SHP77 (cell line): ENCODE measurements at regions not wholly inside any gene's neighbourhood (a gene's known extent, or its start where the extent isn't known, plus 50 kb on each side); places are given as distances from the start of the nearest gene placed in this dataset.
"Not testable (repeated sequence)": the region's sequence is repeated elsewhere in the genome, so short reads cannot be mapped to it uniquely, and the experiment has no call there.

Experiments
- DNase-seq, 2 experiments: peaks; one replicate each; lab custom pipeline; 2025; lab: John Stamatoyannopoulos, UW

DNA sequence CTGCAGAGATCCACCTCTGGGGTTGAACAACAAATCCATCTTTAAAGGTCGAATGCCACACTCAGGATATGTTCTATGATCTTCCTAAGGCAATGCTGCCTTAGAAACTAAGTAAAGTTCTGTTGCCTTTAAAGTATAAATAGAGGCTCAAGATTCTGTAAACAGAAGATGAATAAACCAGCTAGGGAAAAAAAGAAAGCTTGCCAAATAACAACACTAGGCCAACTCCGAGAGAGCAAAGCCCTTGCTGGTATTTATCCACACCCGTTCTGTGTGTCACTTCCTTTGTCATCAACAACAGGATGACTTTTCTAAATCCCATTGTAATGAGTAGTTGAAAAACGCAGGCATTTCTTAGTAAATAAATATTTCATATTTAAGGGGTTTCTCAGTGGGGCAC, 330.0 kb upstream of the GLI3 start:
- no peak for DNase-seq

DNA sequence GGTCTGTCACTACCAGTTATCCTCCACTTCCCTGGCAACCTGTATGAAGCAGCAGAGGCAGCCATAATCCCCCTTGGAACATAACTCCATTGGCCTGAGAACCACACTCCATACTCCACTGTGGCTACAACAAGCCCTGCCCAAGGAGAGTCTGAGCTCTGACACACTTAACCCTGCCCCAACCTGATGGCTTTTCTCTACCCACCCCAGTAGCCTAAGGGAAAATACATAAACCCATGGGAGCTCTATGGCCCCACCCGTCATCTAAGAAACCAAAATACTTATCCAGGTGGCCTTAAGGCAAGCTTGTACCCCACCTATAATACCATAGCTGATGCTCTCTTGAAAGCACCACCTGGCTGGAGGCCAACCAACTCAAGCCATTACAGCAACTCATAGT, 324.8 kb upstream of the GLI3 start:
- DNase-seq = no peak

DNA sequence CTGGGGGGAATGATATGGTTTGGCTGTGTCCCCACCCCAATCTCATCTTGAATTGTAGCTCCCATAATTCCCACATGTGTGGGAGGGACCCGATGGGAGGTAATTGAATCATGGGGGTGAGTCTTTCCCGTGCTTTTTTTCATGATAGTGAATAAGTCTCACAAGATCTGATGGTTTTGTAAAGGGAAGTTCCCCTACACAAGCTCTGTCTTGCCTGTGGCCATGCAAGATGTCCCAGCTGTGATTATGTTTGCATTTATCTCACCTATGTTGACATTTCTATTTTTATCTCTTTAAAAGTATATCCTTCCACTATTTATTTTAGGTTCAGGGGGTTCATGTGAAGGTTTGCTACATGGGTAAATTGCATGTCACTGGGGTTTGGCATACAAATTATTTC, 323.9 kb upstream of the GLI3 start:
- DNase-seq = no peak

DNA sequence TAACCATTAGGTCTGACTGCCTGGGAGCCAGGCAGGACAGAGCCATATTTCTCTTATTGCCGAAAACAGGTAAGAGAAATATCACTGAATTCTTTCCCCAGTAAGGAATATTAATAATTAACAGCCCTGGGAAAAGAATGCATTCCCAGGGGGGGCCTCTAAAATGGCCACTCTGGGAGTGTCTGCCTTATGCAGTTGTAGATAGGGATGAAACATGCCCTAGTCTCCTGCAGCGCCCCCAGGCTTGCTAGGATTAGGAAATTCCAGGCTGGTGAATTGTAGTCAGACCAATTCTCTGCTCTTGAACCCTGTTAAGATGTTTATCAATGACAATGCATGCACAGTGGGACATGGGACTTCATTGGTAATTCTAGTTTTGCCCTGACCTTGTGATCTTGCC, 317.9 kb upstream of the GLI3 start:
- DNase-seq = not testable (repeated sequence)

DNA sequence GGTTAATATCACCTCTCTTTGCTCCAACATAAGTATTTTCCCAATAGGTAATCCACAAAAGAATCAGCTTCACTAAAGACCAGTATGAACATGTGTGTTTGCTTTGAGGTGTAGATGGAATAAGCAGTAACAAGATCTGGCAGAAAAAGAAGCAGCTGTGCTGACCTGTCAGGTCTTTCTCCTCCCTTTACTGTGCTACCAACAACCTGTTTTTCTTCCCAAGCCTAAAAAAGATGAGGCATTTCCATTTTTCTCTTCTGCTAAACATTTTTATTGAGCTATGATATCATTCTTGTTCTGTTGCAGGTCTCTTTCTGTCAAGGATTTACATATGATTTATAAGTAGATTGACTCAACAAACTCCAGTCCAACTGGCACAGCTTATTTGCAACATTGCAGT, 315.2 kb upstream of the GLI3 start:
- no peak for DNase-seq

DNA sequence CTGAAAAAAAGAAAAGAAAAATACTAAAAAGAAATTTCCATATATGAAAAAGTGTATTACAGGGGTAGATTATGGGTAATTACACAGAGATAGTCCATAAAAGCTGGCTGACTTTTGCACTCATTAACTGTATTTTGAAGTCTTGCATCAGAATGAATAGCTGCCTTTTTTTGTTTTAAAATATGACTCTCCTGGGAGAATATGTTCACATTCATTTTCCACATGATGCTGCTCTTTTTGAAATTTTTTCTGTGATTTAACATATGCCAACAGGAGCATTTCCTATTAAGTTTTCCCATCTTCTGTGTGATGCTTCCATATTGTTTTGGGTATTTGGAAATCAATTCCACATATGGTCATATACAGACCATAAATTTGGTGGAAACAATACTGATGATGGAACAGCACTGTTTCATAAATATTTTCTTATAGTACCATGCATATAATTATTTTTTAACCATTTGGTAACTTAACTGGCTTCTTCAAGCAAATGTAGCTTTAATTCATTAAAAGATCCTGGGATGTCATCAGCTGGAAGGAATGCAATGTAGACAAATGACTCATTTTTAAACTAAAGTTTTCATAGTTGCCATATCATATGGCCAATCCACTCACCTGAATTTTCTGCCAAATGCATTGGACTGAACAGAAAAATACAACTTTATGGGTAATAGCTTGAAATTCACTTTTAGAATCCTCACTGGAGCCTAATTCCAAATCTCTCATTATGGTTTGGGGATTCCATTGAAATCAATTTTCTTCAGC, 313.9 kb upstream of the GLI3 start:
- DNase-seq = no peak

DNA sequence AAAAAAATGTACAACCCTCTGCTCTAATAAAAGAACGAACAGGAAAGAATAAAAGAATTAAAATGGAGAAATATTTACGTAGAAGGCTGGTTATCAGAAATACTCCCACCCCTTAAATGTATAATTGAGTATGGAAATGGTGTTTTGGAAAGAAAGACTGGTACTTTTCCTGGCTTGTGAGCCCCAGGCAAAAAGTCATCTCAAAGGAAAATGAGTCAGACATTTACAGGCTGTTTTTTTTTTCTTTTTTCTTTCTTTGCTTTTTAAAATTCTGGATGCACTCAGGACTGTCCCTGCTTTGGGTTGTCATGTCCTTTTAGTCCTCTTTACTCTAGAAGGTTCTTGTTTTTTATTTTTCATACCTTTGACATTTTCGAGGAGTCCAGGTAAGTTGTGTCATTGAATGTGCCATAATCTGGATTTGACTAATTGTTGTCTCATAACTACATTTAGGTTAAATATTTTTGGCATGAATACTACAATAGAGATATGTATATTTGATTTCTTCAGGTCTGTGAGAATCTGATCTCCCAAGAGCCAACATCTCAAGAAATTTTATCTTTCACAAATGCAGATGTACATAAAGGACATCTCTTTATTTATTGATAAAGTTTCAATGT, 313.0 kb upstream of the GLI3 start:
- DNase-seq = no peak

DNA sequence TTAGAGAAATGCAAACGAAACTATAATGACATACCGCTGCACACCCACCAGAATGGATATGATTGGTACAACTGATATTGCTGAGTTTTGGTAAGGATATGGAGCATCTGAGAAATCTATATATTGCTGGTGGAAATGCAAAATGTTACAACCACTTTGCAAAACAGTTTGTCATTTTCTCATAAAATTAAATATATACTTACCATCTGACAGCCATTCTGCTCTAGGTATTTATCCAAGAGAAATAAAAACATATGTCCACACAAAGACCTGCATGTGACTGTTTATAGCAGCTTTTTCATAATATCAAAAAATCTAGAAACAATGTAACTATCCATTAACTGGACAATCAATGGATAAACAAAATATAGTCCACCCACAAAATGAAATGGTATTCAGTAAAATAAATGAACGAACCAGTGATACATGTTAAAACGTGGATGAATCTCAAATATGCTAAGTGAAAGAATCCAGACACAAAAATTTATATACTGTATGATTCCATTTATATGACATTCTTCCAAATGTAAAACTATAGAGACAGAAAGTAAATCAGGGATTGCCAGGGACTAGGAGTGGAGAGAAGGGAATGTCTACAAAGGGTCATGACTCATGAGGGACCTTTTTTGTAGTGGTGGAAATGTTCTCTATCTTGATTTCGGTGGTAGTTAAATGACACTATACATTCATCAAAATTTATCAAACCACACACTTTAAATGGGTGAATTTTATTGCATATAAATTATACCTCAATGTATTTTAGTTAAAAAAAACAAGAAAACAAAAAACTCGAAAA, 312.0 kb upstream of the GLI3 start:
- no peak for DNase-seq

DNA sequence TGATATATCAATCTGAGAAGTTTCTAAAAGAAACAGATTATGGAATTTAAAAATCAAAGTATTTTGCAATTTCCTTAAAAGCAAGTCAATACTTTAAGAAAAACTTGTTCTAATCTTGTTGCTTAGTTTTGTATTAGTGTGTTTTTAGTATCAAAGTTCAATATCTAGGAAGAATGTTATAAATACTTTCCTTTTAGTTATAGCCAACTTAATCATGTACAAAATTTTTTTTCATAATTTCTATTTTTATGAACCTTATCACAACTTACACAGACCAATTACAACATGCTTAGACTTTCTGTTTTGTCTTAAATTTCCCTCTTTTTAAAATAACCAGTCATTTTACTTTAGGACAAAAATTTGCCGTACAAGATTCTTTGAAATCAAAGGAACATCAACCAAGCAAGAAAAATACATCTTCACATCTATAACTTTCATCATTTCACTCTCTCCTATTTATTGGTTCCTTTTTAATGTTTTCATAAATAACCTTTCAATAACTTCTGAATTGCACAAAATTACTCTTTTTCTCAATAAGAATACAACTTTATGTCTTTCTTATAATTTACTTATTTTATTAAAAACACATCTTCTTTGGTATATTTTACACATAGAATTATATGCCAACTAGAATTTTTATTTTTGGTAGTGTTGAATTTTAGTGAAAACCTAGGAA, 308.2 kb upstream of the GLI3 start:
- no peak for DNase-seq

DNA sequence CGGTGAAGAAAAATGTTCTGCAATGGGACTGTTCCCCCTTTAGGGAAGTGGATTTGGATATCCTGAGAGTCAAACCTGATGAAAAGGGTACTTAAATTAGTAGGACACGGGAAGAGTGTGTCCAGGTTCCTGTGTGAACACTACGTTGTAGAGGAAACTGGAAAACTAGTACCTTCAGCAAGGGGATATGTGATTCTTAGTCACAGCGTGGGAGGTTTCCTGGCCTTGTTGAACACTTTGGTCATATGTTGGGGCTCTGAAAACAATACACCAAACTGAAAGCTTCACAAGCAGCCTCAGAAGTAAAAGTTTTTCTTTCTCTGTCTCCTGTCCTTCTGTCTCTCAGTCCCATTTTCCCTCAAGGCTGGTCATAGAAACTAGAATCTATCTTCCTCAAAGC, 306.9 kb upstream of the GLI3 start:
- no peak for DNase-seq

DNA sequence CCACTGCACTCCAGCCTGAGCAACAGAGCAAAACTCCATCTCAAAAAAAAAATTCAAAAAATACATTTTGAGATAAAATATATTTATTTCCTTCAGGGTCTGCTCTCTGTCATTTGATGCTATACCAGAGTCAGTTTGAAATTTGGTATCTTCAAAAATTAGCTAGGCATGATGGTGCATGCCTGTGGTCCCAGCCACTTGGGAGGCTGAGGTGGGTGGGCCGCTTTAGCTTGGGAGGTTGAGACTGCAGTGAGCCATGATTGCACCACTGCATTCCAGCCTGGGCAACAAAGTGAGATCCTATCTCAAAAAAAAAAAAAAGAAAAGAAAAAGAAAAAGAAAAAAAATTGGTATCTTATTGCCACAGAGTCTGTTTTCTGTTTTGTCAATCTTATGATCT, 305.4 kb upstream of the GLI3 start:
- DNase-seq = not testable (repeated sequence)

DNA sequence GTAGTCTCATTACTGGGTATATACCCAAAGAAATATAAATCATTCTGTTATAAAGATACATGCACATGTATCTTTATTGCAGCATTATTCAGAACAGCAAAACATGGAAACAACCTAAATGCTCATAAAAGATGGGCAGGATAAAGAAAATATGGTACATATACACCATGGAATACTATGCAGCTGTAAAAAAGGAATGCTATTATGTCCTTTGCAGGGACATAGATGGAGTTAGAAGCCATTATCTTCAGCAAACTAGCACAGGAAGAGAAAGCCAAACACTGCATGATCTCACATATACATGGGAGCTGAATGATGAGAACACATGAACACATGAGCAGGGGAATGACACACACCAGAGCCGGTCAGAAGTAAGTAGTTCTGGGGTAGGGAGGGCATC, 297.4 kb upstream of the GLI3 start:
- no peak for DNase-seq

DNA sequence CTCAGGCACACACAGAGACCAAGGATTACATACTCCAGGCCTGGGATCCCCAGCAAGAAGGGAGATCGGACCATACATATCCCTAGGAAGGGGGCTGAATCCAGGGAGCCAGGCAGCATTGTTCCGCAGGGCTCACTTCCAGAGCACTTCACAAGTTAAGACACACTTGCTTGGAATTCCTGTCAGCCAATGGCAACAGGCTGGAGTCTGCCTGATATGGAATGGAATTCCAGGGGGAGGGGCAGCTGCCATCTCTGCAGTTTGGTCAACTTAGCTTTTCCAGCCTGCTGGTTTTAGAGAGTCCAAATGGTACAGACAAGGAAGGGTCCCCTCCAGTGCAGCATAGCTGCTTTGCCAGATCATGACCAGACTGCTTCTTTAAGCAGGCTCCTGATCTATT, 290.0 kb upstream of the GLI3 start:
- DNase-seq = no peak

DNA sequence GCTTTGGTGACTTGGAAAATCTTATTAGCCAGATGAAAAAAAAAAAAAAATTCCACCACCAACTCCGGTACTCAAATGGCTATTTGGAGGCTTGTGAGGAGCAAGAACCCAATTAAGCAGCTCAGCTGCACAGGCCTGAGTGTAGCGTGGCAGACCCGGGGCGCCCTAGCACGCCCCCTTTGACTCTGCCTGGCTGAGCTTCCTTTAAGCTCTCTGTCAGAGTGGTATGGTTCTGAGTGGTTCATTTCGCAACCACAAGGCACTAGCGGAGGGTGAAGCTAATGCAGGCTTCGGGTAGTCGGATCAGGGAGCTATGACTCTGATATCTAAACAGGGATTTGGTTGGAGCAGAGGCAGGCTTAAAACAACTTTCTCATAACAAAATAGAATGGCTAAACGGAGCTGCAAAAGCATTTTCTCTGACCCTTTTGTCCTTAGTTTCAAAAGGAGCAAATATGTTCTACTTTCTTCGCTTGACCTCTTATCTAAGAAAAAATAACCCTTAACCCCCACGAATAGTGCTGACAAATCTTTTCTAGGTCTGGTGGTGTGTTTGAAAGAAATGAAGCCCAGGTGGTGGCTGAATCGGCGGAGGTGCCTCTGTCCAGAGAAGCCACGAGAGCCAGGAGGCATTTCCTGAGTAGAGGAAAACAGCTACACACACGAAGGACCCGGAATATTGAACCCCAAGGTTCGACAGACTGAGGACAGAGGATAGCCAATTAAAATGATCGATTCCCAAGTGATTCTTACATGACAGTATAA, 285.4 kb upstream of the GLI3 start:
- DNase-seq = peak; percentile 14 to 37

DNA sequence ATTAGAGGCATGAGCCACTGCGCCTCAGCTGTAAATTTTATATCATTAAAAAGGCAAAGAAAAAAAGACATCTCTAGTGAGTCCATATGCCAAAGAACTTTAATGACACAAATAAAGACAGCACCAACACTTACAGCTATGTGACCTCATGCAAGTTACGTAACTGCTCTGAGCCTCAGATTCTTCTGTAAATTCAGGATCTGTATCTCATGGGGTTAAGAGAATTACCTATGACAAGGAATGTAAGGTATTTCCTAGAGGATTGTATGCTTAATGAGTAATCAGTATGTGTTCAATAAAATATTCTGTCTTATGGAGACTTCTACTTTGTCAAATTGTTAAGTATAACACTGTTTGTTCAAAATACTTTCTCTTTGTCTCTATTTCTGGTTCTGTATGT, 274.0 kb upstream of the GLI3 start:
- no peak for DNase-seq

DNA sequence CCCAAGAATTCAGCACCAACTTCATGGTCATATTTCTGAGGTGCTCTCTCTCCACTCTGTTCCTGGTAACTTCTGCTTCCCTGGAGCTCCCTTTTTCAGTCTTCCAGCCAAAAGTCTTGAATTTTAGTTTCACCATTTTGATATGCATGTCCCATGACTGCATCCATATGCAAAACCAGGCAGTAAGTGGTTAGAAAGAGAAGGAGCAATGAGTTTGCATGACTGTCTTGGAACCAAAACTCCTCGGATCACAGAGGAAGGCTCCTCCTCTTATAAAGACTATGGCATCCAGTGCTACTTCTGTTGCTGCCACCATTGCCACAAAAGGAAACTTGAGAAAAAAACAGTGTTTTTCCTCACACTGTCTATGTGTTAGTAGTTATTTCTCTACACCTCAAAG, 269.1 kb upstream of the GLI3 start:
- no peak for DNase-seq

DNA sequence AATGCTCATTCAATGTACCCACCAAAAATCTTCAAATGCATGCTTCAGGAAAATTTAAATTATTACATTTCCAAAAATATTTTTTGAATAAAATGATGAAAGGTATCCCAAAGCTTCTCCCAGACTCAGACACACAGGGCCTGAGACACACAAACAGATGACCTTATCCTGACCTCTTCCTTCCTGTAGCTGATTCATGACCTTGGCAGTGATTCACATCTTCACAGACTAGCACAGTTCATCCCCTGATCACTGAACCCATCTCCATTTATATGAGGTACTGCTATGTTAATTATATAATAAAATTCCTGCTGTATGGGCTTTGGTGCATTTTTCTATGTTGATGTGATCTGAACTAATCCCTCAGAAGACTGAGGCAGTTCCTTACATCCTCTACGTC, 265.0 kb upstream of the GLI3 start:
- DNase-seq = no peak

DNA sequence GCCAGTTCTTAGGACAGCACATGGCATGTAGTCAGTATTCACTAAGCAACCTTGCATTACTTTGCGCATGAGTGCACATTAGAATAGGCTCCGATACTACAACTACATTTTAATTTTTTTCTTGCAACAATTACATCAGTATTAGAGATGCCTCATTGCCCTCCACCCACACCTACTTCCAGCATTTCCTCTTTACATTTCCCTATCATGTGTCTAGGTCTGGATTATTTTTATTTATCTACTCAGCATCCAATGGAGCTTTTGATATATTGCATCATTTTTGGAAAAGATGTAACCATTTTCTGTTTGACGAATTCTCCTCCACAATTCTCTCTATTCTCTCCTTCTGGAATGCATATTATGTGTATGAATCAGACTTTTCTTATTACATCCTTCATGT, 258.2 kb upstream of the GLI3 start:
- DNase-seq = no peak

DNA sequence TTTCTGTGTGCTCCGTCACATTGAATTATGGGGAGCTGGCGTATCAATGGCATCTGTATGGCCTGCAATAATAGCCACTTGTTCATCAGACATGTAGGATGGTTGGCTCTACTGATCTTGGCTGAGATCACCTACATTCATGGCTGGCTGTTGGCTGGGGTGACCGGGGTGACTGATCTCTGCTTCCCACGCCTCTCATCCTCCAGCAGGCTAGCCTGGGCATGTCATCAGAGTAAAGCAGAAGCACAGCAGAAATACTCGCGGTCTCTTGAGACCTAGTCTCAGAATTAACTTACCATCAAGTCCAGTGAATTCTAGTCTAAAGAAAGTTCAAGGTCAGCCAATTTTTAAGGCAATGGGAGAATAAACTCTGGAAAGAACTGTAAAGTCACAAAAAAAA, 257.7 kb upstream of the GLI3 start:
- DNase-seq = no peak

DNA sequence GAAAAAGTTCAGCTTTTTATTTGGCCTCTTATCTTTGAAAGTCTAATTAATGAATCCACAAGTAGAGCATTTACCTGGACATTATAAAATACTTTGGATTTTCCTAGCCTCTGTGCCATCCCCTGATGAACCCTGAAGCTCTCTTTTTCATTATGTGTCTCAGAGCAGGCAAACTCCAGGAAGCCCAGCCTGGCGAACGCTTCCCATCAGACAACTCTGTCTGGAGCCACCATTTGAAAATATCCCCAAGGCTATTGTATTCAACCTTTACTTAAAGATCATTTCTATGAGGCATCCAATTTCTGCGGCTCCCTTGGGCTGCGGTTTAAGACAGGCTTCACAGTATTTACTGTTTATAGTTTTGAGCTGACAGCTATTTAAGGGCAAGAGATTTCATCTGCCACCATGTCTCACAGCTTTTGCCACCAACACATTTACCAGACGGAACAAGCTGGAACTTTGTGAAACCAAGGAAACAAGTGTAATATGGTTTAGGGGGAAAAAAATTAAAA, 257.2 kb upstream of the GLI3 start:
- no peak for DNase-seq

DNA sequence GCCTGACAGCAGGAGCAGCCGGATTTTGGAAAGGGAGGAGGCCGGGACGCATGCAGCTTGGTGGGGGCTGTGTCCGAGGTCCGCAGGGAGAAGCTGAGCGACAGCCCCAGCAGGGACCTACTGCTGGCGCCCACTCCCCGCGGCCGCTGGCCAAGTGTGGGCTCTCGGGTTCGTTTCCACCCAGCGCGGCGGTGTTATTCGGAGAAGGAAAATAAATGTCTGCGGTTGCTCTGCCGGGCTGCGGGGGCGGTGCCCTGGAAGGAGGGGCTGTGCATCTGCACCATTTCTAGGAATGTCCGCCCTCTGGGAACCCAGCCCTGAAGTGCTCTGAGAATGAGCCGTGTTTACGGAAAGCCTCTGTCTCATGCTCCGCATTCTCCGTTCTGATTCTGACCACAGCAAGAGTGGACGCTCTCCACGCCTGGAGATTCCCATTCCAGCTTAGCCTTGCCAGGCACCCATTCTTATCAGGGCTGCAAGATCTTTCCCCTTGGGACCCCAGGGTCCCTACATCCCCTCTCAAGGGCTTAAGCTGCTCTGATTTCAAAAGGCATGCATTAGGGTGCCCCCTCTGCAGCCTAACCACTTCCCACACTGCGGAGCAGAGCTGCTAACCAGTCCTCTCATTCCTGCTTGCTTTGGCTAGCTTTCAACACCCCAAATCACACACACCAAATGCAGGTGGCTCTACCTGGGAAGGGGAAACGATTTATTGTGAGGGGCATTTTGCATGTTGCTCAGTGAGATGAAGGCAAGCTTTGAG, 256.6 kb upstream of the GLI3 start:
- peak in 1 of 2 experiments; percentile 7 for DNase-seq
